NCI-H510A (cell line): ENCODE measurements at regions not wholly inside any gene's neighbourhood (a gene's known extent, or its start where the extent isn't known, plus 50 kb on each side); places are given as distances from the start of the nearest gene placed in this dataset.

Source experiments
- DNase-seq: peaks from one replicate; lab custom pipeline; 2025; lab: John Stamatoyannopoulos, UW

- no peak for DNase-seq
Observed at GRCh38 chr4:138078751-138079520, 163.2 kb downstream of the SLC7A11 start.

- DNase-seq: no peak
Observed at GRCh38 chr4:138078253-138078652, 163.9 kb downstream of the SLC7A11 start.

GRCh38 chr4:138076561-138076960 lies 165.6 kb downstream of the SLC7A11 start:
- no peak for DNase-seq

- no peak for DNase-seq
Observed at GRCh38 chr4:138070816-138071215, 171.3 kb downstream of the SLC7A11 start.

GRCh38 chr4:138063581-138063980 lies 178.6 kb downstream of the SLC7A11 start:
- DNase-seq: no peak

GRCh38 chr4:138062929-138063328 lies 179.2 kb downstream of the SLC7A11 start:
- no peak for DNase-seq

- DNase-seq: no peak
Observed at GRCh38 chr4:138056541-138056940, 185.6 kb downstream of the SLC7A11 start.

- no peak for DNase-seq
Observed at GRCh38 chr4:138055890-138056289, 186.3 kb downstream of the SLC7A11 start.

GRCh38 chr4:138053641-138054301 lies 188.4 kb downstream of the SLC7A11 start:
- DNase-seq: no peak

GRCh38 chr4:138052806-138053632 lies 189.1 kb downstream of the SLC7A11 start:
- no peak for DNase-seq

GRCh38 chr4:138051157-138051556 lies 191.0 kb downstream of the SLC7A11 start:
- no peak for DNase-seq

GRCh38 chr4:138050601-138051000 lies 191.5 kb downstream of the SLC7A11 start:
- no peak for DNase-seq

GRCh38 chr4:138049355-138049754 lies 192.8 kb downstream of the SLC7A11 start:
- peak; percentile 8 for DNase-seq

GRCh38 chr4:138047290-138047689 lies 194.9 kb downstream of the SLC7A11 start:
- DNase-seq: no peak

GRCh38 chr4:138045036-138045435 lies 197.1 kb downstream of the SLC7A11 start:
- DNase-seq: no peak

- no peak for DNase-seq
Observed at GRCh38 chr4:138039010-138039409, 203.1 kb downstream of the SLC7A11 start.

GRCh38 chr4:138037696-138038095 lies 204.5 kb downstream of the SLC7A11 start:
- DNase-seq: no peak

GRCh38 chr4:138035781-138036258 lies 206.3 kb downstream of the SLC7A11 start:
- no peak for DNase-seq

GRCh38 chr4:138034871-138035270 lies 207.3 kb downstream of the SLC7A11 start:
- no peak for DNase-seq

- DNase-seq: no peak
Observed at GRCh38 chr4:138032222-138032621, 209.9 kb downstream of the SLC7A11 start.

- DNase-seq: no peak
Observed at GRCh38 chr4:138030375-138030774, 211.8 kb downstream of the SLC7A11 start.

GRCh38 chr4:138028923-138029322 lies 213.2 kb downstream of the SLC7A11 start:
- DNase-seq: no peak
